HUES48 (cell line): ENCODE measurements at regions not wholly inside any gene's neighbourhood (a gene's known extent, or its start where the extent isn't known, plus 50 kb on each side); places are given as distances from the start of the nearest gene placed in this dataset.

Experiments used
- H3K27ac ChIP-seq: one replicate; pipeline ENCODE4 v1.7.0; 2013; ENCODE audit warnings: low read depth, low read length, inconsistent platforms
- H3K27me3 ChIP-seq: 2 replicates; pipeline ENCODE4 v1.6.1; 2013; ENCODE audit warnings: mild to moderate bottlenecking, low read length; ENCODE audit not compliant: control insufficient read depth, insufficient read depth
- H3K36me3 ChIP-seq: 2 replicates; pipeline ENCODE4 v1.6.1; 2013; ENCODE audit warnings: low read length; ENCODE audit not compliant: control insufficient read depth, insufficient read depth
- H3K4me1 ChIP-seq: 2 replicates; pipeline ENCODE4 v1.6.1; 2013; ENCODE audit warnings: mild to moderate bottlenecking, low read length; ENCODE audit not compliant: control insufficient read depth, insufficient read depth
- H3K4me3 ChIP-seq: 2 replicates; pipeline ENCODE4 v1.5.1; 2013; ENCODE audit warnings: mild to moderate bottlenecking, low read depth, low read length
- H3K9ac ChIP-seq: 2 replicates; pipeline ENCODE4 v1.6.1; 2013; ENCODE audit warnings: mild to moderate bottlenecking, low read depth, low read length, moderate library complexity
- H3K9me3 ChIP-seq: 2 replicates; pipeline ENCODE4 v1.6.1; 2013; ENCODE audit warnings: low read length; ENCODE audit not compliant: control insufficient read depth, insufficient read depth

- Histone ChIP-seq H3K36me3 (no peaks in the 10 kb centered on the region), H3K9me3 (peaks cover 19% of the 10 kb centered on the region), H3K9ac (no peak overlapping the region), H3K4me3 (no peak overlapping the region), H3K27me3 (no peaks in the 10 kb centered on the region), H3K4me1 (peaks cover 6% of the 10 kb centered on the region), H3K27ac (peak overlapping the region; percentile 57)
Observed at GRCh38 chr17:15112846-15113617, 152.1 kb downstream of the PMP22 start.

GRCh38 chr17:15109608-15110007 lies 155.5 kb downstream of the PMP22 start:
- Histone ChIP-seq H3K27me3 (no peaks in the 10 kb centered on the region), H3K9ac (no peak overlapping the region), H3K4me3 (no peak overlapping the region), H3K27ac (no peak overlapping the region), H3K36me3 (no peaks in the 10 kb centered on the region), H3K9me3 (0 out of 2 replicates have a peak, but pooled peaks cover under 1% of the 10 kb centered on the region), H3K4me1 (peaks cover 14% of the 10 kb centered on the region)

GRCh38 chr17:15108992-15109391 lies 156.1 kb downstream of the PMP22 start:
- peaks cover 14% of the 10 kb centered on the region for H3K4me1 ChIP-seq

GRCh38 chr17:15106540-15106939 lies 158.6 kb downstream of the PMP22 start:
- H3K4me3 ChIP-seq: no peak overlapping the region
- no peak overlapping the region for H3K9ac ChIP-seq
- H3K9me3 ChIP-seq: no peaks in the 10 kb centered on the region
- H3K4me1 ChIP-seq: peaks cover 8% of the 10 kb centered on the region; the same call in 1 of the 2 replicates
- H3K27ac ChIP-seq: no peak overlapping the region
- H3K27me3 ChIP-seq: no peaks in the 10 kb centered on the region
- no peaks in the 10 kb centered on the region for H3K36me3 ChIP-seq

More at GRCh38 chr17:15108992-15109391, 156.1 kb downstream of the PMP22 start:
- Histone ChIP-seq H3K27ac (no peak overlapping the region), H3K9me3 (no peaks in the 10 kb centered on the region), H3K4me3 (no peak overlapping the region), H3K27me3 (no peaks in the 10 kb centered on the region), H3K9ac (no peak overlapping the region), H3K36me3 (no peaks in the 10 kb centered on the region)

GRCh38 chr17:15103785-15104184 lies 161.3 kb downstream of the PMP22 start:
- H3K9me3 ChIP-seq: no peaks in the 10 kb centered on the region
- no peak overlapping the region for H3K9ac ChIP-seq
- H3K27me3 ChIP-seq: no peaks in the 10 kb centered on the region
- H3K4me3 ChIP-seq: no peak overlapping the region
- H3K27ac ChIP-seq: no peak overlapping the region
- H3K4me1 ChIP-seq: peaks cover 18% of the 10 kb centered on the region
- H3K36me3 ChIP-seq: no peaks in the 10 kb centered on the region

GRCh38 chr17:15101175-15101574 lies 164.0 kb downstream of the PMP22 start:
- H3K4me3 ChIP-seq: no peak overlapping the region
- H3K27me3 ChIP-seq: no peaks in the 10 kb centered on the region
- H3K9me3 ChIP-seq: no peaks in the 10 kb centered on the region
- H3K36me3 ChIP-seq: no peaks in the 10 kb centered on the region
- peak overlapping the region; percentile 18 for H3K27ac ChIP-seq
- peaks cover 15% of the 10 kb centered on the region for H3K4me1 ChIP-seq
- H3K9ac ChIP-seq: no peak overlapping the region

- H3K4me3 ChIP-seq: no peak overlapping the region
- no peaks in the 10 kb centered on the region for H3K9me3 ChIP-seq
- no peaks in the 10 kb centered on the region for H3K27me3 ChIP-seq
- H3K4me1 ChIP-seq: peaks cover 17% of the 10 kb centered on the region
- H3K36me3 ChIP-seq: no peaks in the 10 kb centered on the region
- no peak overlapping the region for H3K27ac ChIP-seq
- no peak overlapping the region for H3K9ac ChIP-seq
Observed at GRCh38 chr17:15096511-15096910, 168.6 kb downstream of the PMP22 start.

GRCh38 chr17:15095935-15096334 lies 169.2 kb downstream of the PMP22 start:
- Histone ChIP-seq H3K4me3 (no peak overlapping the region), H3K4me1 (peaks cover 15% of the 10 kb centered on the region), H3K27me3 (no peaks in the 10 kb centered on the region), H3K9me3 (no peaks in the 10 kb centered on the region), H3K9ac (no peak overlapping the region), H3K27ac (no peak overlapping the region), H3K36me3 (no peaks in the 10 kb centered on the region)

- Histone ChIP-seq H3K36me3 (no peaks in the 10 kb centered on the region), H3K4me1 (peaks cover 10% of the 10 kb centered on the region), H3K27ac (no peak overlapping the region), H3K27me3 (no peaks in the 10 kb centered on the region), H3K9ac (no peak overlapping the region), H3K9me3 (no peaks in the 10 kb centered on the region), H3K4me3 (no peak overlapping the region)
Observed at GRCh38 chr17:15092762-15093161, 172.4 kb downstream of the PMP22 start.

- H3K4me3 ChIP-seq: no peak overlapping the region
- peaks cover 7% of the 10 kb centered on the region for H3K4me1 ChIP-seq
- no peak overlapping the region for H3K27ac ChIP-seq
- no peaks in the 10 kb centered on the region for H3K36me3 ChIP-seq
- H3K9me3 ChIP-seq: no peaks in the 10 kb centered on the region
- 0 out of 2 replicates have a peak, but pooled peaks cover 2% of the 10 kb centered on the region for H3K27me3 ChIP-seq
- H3K9ac ChIP-seq: no peak overlapping the region
Observed at GRCh38 chr17:15092261-15092660, 172.9 kb downstream of the PMP22 start.

GRCh38 chr17:15091825-15092224 lies 173.3 kb downstream of the PMP22 start:
- Histone ChIP-seq H3K9ac (no peak overlapping the region), H3K27me3 (0 out of 2 replicates have a peak, but pooled peaks cover 3% of the 10 kb centered on the region), H3K27ac (no peak overlapping the region), H3K36me3 (no peaks in the 10 kb centered on the region), H3K4me3 (no peak overlapping the region), H3K9me3 (no peaks in the 10 kb centered on the region), H3K4me1 (peaks cover 11% of the 10 kb centered on the region)
